HG02870 (cell line): ENCODE measurements at regions not wholly inside any gene's neighbourhood (a gene's known extent, or its start where the extent isn't known, plus 50 kb on each side); places are given as distances from the start of the nearest gene placed in this dataset.
"Not testable (repeated sequence)": the region's sequence is repeated elsewhere in the genome, so short reads cannot be mapped to it uniquely, and the experiment has no call there.

Experiments used
- ATAC-seq: cut with Tn5 transposase; IDR thresholded peaks from one replicate; pipeline ENCODE4 v1.9.1; 2021; ENCODE audit warnings: mild to moderate bottlenecking, moderate library complexity; ENCODE audit not compliant: unreplicated experiment

GRCh38 chr21:15119486-15119885 lies 54.7 kb upstream of the NRIP1 start:
- no peak for ATAC-seq

GRCh38 chr21:15121097-15121654 lies 56.4 kb upstream of the NRIP1 start:
- ATAC-seq, result no peak

- ATAC-seq, result no peak
These were observed 56.9 kb upstream of the NRIP1 start for GRCh38 chr21:15121655-15122120.

- ATAC-seq, result no peak
These were observed 57.4 kb upstream of the NRIP1 start for GRCh38 chr21:15122241-15122640.

GRCh38 chr21:15124731-15125130 lies 59.9 kb upstream of the NRIP1 start:
- ATAC-seq, result no peak

GRCh38 chr21:15126948-15127347 lies 62.1 kb upstream of the NRIP1 start:
- no peak for ATAC-seq

GRCh38 chr21:15127437-15127836 lies 62.6 kb upstream of the NRIP1 start:
- ATAC-seq, result no peak

- no peak for ATAC-seq
These were observed 63.5 kb upstream of the NRIP1 start for GRCh38 chr21:15128267-15128666.

GRCh38 chr21:15128714-15129113 lies 63.9 kb upstream of the NRIP1 start:
- not testable (repeated sequence) for ATAC-seq

- no peak for ATAC-seq
These were observed 65.5 kb upstream of the NRIP1 start for GRCh38 chr21:15130326-15130725.

- no peak for ATAC-seq
These were observed 66.0 kb upstream of the NRIP1 start for GRCh38 chr21:15130751-15131150.

- no peak for ATAC-seq
These were observed 68.0 kb upstream of the NRIP1 start for GRCh38 chr21:15132781-15133180.

- no peak for ATAC-seq
These were observed 70.1 kb upstream of the NRIP1 start for GRCh38 chr21:15134701-15135470.

- ATAC-seq, result no peak
These were observed 71.2 kb upstream of the NRIP1 start for GRCh38 chr21:15135867-15136629.

GRCh38 chr21:15138490-15138889 lies 73.7 kb upstream of the NRIP1 start:
- ATAC-seq, result no peak

GRCh38 chr21:15139898-15140297 lies 75.1 kb upstream of the NRIP1 start:
- ATAC-seq, result no peak

- ATAC-seq, result no peak
These were observed 75.7 kb upstream of the NRIP1 start for GRCh38 chr21:15140321-15141019.

- no peak for ATAC-seq
These were observed 76.6 kb upstream of the NRIP1 start for GRCh38 chr21:15141261-15141970.

- ATAC-seq, result no peak
These were observed 79.2 kb upstream of the NRIP1 start for GRCh38 chr21:15144026-15144425.

- no peak for ATAC-seq
These were observed 83.6 kb upstream of the NRIP1 start for GRCh38 chr21:15148437-15148836.
